UCSD-AML1 (cell line): ENCODE measurements at regions not wholly inside any gene's neighbourhood (a gene's known extent, or its start where the extent isn't known, plus 50 kb on each side); places are given as distances from the start of the nearest gene placed in this dataset.
"Not testable (repeated sequence)": the region's sequence is repeated elsewhere in the genome, so short reads cannot be mapped to it uniquely, and the experiment has no call there.

Experiments used
- DNase-seq: peaks from one replicate; lab custom pipeline; 2025; ENCODE audit not compliant: unreplicated experiment; lab: John Stamatoyannopoulos, UW

- no peak for DNase-seq
Measured at GRCh38 chr13:101003566-101003965, 329.0 kb upstream of the TMTC4 start.

GRCh38 chr13:100989392-100989791 lies 314.8 kb upstream of the TMTC4 start:
- no peak for DNase-seq

GRCh38 chr13:100988921-100989320 lies 314.3 kb upstream of the TMTC4 start:
- DNase-seq, result no peak

- DNase-seq, result no peak
Measured at GRCh38 chr13:100987948-100988347, 313.4 kb upstream of the TMTC4 start.

GRCh38 chr13:100986571-100986970 lies 312.0 kb upstream of the TMTC4 start:
- DNase-seq, result no peak

GRCh38 chr13:100984085-100984705 lies 309.6 kb upstream of the TMTC4 start:
- no peak for DNase-seq

- no peak for DNase-seq
Measured at GRCh38 chr13:100983111-100983510, 308.5 kb upstream of the TMTC4 start.

- DNase-seq, result no peak
Measured at GRCh38 chr13:100980171-100980570, 305.6 kb upstream of the TMTC4 start.

GRCh38 chr13:100977841-100978240 lies 303.2 kb upstream of the TMTC4 start:
- DNase-seq, result no peak

GRCh38 chr13:100976993-100977392 lies 302.4 kb upstream of the TMTC4 start:
- DNase-seq, result no peak

GRCh38 chr13:100975666-100976065 lies 301.1 kb upstream of the TMTC4 start:
- DNase-seq, result not testable (repeated sequence)

- no peak for DNase-seq
Measured at GRCh38 chr13:100962585-100962984, 288.0 kb upstream of the TMTC4 start.

- no peak for DNase-seq
Measured at GRCh38 chr13:100961186-100961585, 286.6 kb upstream of the TMTC4 start.

GRCh38 chr13:100958831-100959230 lies 284.2 kb upstream of the TMTC4 start:
- no peak for DNase-seq

GRCh38 chr13:100957741-100958140 lies 283.1 kb upstream of the TMTC4 start:
- no peak for DNase-seq

- DNase-seq, result no peak
Measured at GRCh38 chr13:100954430-100955305, 280.1 kb upstream of the TMTC4 start.

GRCh38 chr13:100951016-100951415 lies 276.4 kb upstream of the TMTC4 start:
- DNase-seq, result no peak

GRCh38 chr13:100948937-100949336 lies 274.3 kb upstream of the TMTC4 start:
- not testable (repeated sequence) for DNase-seq

- DNase-seq, result no peak
Measured at GRCh38 chr13:100946588-100946987, 272.0 kb upstream of the TMTC4 start.

GRCh38 chr13:100944791-100945345 lies 270.3 kb upstream of the TMTC4 start:
- no peak for DNase-seq

GRCh38 chr13:100942742-100943141 lies 268.1 kb upstream of the TMTC4 start:
- no peak for DNase-seq
